Type B pancreatic cell (in vitro differentiated cells): ENCODE measurements at regions not wholly inside any gene's neighbourhood (a gene's known extent, or its start where the extent isn't known, plus 50 kb on each side); places are given as distances from the start of the nearest gene placed in this dataset.
"Not testable (repeated sequence)": the region's sequence is repeated elsewhere in the genome, so short reads cannot be mapped to it uniquely, and the experiment has no call there.

Source experiments
- DNase-seq: peaks from one replicate; pipeline ENCODE4 v3.0.0; 2021; ENCODE audit warnings: mixed read lengths; ENCODE audit not compliant: unreplicated experiment; ENCODE audit errors: extremely low spot score
- H3K27ac Mint-ChIP-seq: 2 replicates; pipeline ENCODE4 v1.8.0; 2021; ENCODE audit warnings: mild to moderate bottlenecking, mixed read lengths
- H3K27me3 Mint-ChIP-seq: 2 replicates; pipeline ENCODE4 v1.8.0; 2021; ENCODE audit warnings: mixed read lengths
- H3K36me3 Mint-ChIP-seq: 2 replicates; pipeline ENCODE4 v1.8.0; 2021; ENCODE audit warnings: mixed read lengths
- H3K4me1 Mint-ChIP-seq: one replicate; pipeline ENCODE4 v1.8.0; 2021; ENCODE audit warnings: mixed read lengths; ENCODE audit not compliant: unreplicated experiment
- H3K4me3 Mint-ChIP-seq: 2 replicates; pipeline ENCODE4 v1.8.0; 2021; ENCODE audit warnings: mild to moderate bottlenecking, mixed read lengths
- H3K9me3 Mint-ChIP-seq: 2 replicates; pipeline ENCODE4 v1.8.0; 2021; ENCODE audit warnings: mixed read lengths
- CTCF ChIP-seq: fragments of 200-600 bp; sonication (generic); conservative IDR thresholded peaks from 2 replicates; pipeline ENCODE4 v1.5.0; 2021; ENCODE audit warnings: antibody characterized with exemption, mild to moderate bottlenecking

GRCh38 chr10:61016007-61016406, 72.0 kb upstream of the RHOBTB1 start:
- peaks cover 5% of the 10 kb centered on the region for H3K9me3 Mint-ChIP-seq
- H3K27me3 Mint-ChIP-seq = no peaks in the 10 kb centered on the region
- H3K4me3 Mint-ChIP-seq = no peak overlapping the region
- no peak overlapping the region for H3K27ac Mint-ChIP-seq
- no peak for DNase-seq
- no peak for TF ChIP-seq CTCF
- H3K36me3 Mint-ChIP-seq = no peaks in the 10 kb centered on the region
- H3K4me1 Mint-ChIP-seq = no peaks in the 10 kb centered on the region

- DNase-seq = no peak
- H3K9me3 Mint-ChIP-seq = peaks cover 8% of the 10 kb centered on the region
- no peak overlapping the region for H3K27ac Mint-ChIP-seq
- no peaks in the 10 kb centered on the region for H3K36me3 Mint-ChIP-seq
- no peaks in the 10 kb centered on the region for H3K27me3 Mint-ChIP-seq
- H3K4me1 Mint-ChIP-seq = no peaks in the 10 kb centered on the region
- H3K4me3 Mint-ChIP-seq = no peak overlapping the region
- no peak for TF ChIP-seq CTCF
Measured at GRCh38 chr10:61010863-61011262, 66.9 kb upstream of the RHOBTB1 start.

GRCh38 chr10:61003069-61003468, 59.1 kb upstream of the RHOBTB1 start:
- Mint-ChIP-seq H3K27me3 (peaks cover 24% of the 10 kb centered on the region), H3K4me3 (peak overlapping the region; percentile 32)
- not testable (repeated sequence) for H3K4me1 Mint-ChIP-seq, DNase-seq, H3K36me3 Mint-ChIP-seq, H3K27ac Mint-ChIP-seq, H3K9me3 Mint-ChIP-seq

GRCh38 chr10:61001731-61002122, 57.7 kb upstream of the RHOBTB1 start:
- Mint-ChIP-seq H3K4me1 (peaks cover 6% of the 10 kb centered on the region), H3K9me3 (no peaks in the 10 kb centered on the region), H3K36me3 (no peaks in the 10 kb centered on the region), H3K27me3 (peaks cover 25% of the 10 kb centered on the region), H3K4me3 (peak overlapping the region; percentile 84), H3K27ac (no peak overlapping the region)
- no peak for TF ChIP-seq CTCF
- DNase-seq = no peak

DNA sequence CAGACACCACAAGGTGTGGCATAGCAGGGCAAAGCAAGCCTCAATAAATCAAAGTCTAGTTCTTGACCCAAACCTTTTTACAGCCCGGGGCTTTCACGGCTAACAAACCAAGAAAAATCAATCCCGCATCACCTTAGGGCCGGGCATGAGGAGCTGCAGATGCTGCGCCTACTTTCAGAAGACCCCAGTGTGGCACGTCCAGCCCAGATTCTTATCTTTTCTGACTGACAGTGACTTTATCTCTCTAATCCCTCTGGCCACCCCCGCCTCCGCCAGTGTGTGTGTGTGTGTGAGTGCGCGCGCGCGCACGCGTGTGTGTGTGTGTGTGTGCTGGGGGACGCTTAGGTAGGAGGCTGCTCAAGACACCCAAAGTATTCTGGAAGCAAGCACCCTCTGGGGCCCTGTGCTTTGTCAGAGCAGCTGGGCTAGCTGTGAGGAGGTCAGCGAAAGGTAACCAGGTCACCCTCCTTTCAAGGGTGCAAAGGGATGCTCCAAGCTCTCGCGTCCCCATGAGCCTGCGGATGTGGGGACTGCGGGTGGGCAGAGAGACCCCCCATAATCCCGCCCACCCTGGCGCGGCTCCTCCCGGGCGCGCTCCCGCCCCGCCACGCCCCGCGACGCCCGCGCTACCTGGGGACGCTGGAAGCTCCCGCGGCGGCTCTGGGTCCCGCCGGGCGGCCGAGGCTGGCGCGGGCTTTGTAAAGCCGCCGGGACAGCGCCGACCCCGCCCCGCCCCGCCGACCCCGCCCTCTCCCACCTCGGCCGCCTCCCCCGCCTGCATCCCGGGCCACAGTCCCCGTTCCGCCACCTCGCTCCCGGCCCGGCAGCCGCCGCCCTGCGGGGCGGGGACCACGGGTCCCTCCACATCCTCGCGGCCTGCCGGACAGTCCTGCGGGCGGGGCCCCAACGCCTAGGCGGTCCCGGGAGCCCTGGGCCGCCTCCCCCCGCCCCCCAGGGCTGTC, 57.1 kb upstream of the RHOBTB1 start:
- Mint-ChIP-seq H3K4me3 (peak overlapping the region; percentile 92), H3K27ac (peak overlapping the region; percentile 56), H3K9me3 (no peaks in the 10 kb centered on the region), H3K36me3 (peaks cover 2% of the 10 kb centered on the region), H3K27me3 (peaks cover 30% of the 10 kb centered on the region), H3K4me1 (peaks cover 10% of the 10 kb centered on the region)
- TF ChIP-seq CTCF = no peak
- peak; percentile 69 for DNase-seq

DNA sequence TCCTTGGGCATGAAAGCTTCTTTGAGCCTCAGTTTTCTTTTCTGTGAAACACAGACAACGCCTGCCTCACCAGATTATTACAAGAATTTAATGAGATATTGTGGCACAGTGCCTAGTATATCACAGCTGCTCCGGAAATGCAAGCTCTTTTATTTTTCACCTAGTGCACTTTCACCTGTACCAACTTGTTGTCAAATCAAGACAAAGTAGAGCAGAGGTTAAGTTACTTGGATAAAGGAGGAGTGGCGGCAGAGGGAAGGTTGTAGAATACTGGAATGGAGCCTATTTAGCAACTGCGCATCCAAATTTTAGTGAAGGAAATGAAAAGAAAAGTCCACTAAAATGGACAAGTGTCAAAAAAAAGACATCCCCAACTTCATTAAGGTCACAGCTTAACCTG, 54.9 kb upstream of the RHOBTB1 start:
- no peak for TF ChIP-seq CTCF
- Mint-ChIP-seq H3K36me3 (peaks cover 3% of the 10 kb centered on the region), H3K27ac (no peak overlapping the region), H3K4me3 (peak overlapping the region; percentile 4), H3K27me3 (peaks cover 28% of the 10 kb centered on the region), H3K4me1 (peaks cover 10% of the 10 kb centered on the region), H3K9me3 (no peaks in the 10 kb centered on the region)
- no peak for DNase-seq
